ENCODE measurements at regions not wholly inside any gene's neighbourhood (a gene's known extent, or its start where the extent isn't known, plus 50 kb on each side); places are given as distances from the start of the nearest gene placed in this dataset.

- DNase-seq = no peak
These were observed 91.2 kb upstream of the STARD3NL start for GRCh38 chr7:38086857-38087256.

GRCh38 chr7:38102507-38102906, 75.5 kb upstream of the STARD3NL start:
- no peak for DNase-seq

GRCh38 chr7:38105874-38106483, 72.1 kb upstream of the STARD3NL start:
- peak; percentile 62 for DNase-seq

- DNase-seq = peak; percentile 83
These were observed 70.6 kb upstream of the STARD3NL start for GRCh38 chr7:38107486-38107893.

- no peak for DNase-seq
These were observed 66.0 kb upstream of the STARD3NL start for GRCh38 chr7:38112075-38112474.

- no peak for DNase-seq
These were observed 58.0 kb upstream of the STARD3NL start for GRCh38 chr7:38120076-38120475.

GRCh38 chr7:38122501-38122900, 55.5 kb upstream of the STARD3NL start:
- no peak for DNase-seq

GRCh38 chr7:38123494-38123893, 54.6 kb upstream of the STARD3NL start:
- DNase-seq = no peak

GRCh38 chr7:38127216-38128207, 50.5 kb upstream of the STARD3NL start:
- no peak for DNase-seq
